ENCODE measurements at regions not wholly inside any gene's neighbourhood (a gene's known extent, or its start where the extent isn't known, plus 50 kb on each side); places are given as distances from the start of the nearest gene placed in this dataset.

GRCh38 chr3:1902416-1902815 lies 196.2 kb upstream of the CNTN4 start:
- ChIA-PET POLR2A (no interaction called here), CTCF (no interaction called here)
- H3K9me3 ChIP-seq (ENCODE audit: control insufficient read depth in 1 of 2, insufficient read depth in 1 of 2, low read length in 2 of 2) = peaks cover 0 to 3% of the 10 kb centered on the region in 2 experiments
- H3K36me3 ChIP-seq (ENCODE audit: insufficient read depth, low read length) = no peaks in the 10 kb centered on the region
- no peaks in the 10 kb centered on the region for H3K27me3 ChIP-seq (ENCODE audit: control insufficient read depth in 1 of 2, insufficient read depth in 2 of 2, low read length in 2 of 2)
- Mint-ChIP-seq H3K36me3 (ENCODE audit: low read depth) (no peaks in the 10 kb centered on the region), H3K9me3 (peaks cover 8% of the 10 kb centered on the region), H3K4me1 (ENCODE audit: low read depth) (no peaks in the 10 kb centered on the region), H3K27me3 (no peaks in the 10 kb centered on the region), H3K27ac (no peak overlapping the region), H3K4me3 (no peak overlapping the region)
- intact Hi-C loops (cut with DNase I, micrococcal nuclease) = no loop called here
- TF ChIP-seq, protein P1, sequence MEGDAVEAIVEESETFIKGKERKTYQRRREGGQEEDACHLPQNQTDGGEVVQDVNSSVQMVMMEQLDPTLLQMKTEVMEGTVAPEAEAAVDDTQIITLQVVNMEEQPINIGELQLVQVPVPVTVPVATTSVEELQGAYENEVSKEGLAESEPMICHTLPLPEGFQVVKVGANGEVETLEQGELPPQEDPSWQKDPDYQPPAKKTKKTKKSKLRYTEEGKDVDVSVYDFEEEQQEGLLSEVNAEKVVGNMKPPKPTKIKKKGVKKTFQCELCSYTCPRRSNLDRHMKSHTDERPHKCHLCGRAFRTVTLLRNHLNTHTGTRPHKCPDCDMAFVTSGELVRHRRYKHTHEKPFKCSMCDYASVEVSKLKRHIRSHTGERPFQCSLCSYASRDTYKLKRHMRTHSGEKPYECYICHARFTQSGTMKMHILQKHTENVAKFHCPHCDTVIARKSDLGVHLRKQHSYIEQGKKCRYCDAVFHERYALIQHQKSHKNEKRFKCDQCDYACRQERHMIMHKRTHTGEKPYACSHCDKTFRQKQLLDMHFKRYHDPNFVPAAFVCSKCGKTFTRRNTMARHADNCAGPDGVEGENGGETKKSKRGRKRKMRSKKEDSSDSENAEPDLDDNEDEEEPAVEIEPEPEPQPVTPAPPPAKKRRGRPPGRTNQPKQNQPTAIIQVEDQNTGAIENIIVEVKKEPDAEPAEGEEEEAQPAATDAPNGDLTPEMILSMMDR (IDR thresholded peaks at IDR 0.05) = no peak
- ATAC-seq (ENCODE audit: poor library complexity) (no peak), DNase-seq (no peak)
- H3K4me1 ChIP-seq (ENCODE audit: insufficient read depth, low read length) = no peaks in the 10 kb centered on the region
- no peak overlapping the region for H3K4me3 ChIP-seq (ENCODE audit: low read length)
- H3K27ac ChIP-seq (ENCODE audit: low read depth in 1 of 2, low read length in 2 of 2) = no peak overlapping the region

- ATAC-seq (ENCODE audit: poor library complexity) (no peak), DNase-seq (no peak)
- H3K27me3 Mint-ChIP-seq = no peaks in the 10 kb centered on the region
- no peaks in the 10 kb centered on the region for H3K36me3 Mint-ChIP-seq (ENCODE audit: low read depth)
- ChIA-PET POLR2A (no interaction called here), CTCF (no interaction called here)
- no peak overlapping the region for H3K4me3 Mint-ChIP-seq
- Histone ChIP-seq H3K9me3 (ENCODE audit: control insufficient read depth in 1 of 2, insufficient read depth in 1 of 2, low read length in 2 of 2) (peaks cover 0 to 3% of the 10 kb centered on the region in 2 experiments), H3K27ac (ENCODE audit: low read depth in 1 of 2, low read length in 2 of 2) (no peak overlapping the region), H3K36me3 (ENCODE audit: insufficient read depth, low read length) (no peaks in the 10 kb centered on the region), H3K4me1 (ENCODE audit: insufficient read depth, low read length) (no peaks in the 10 kb centered on the region), H3K4me3 (ENCODE audit: low read length) (no peak overlapping the region), H3K27me3 (ENCODE audit: control insufficient read depth in 1 of 2, insufficient read depth in 2 of 2, low read length in 2 of 2) (no peaks in the 10 kb centered on the region)
- no peaks in the 10 kb centered on the region for H3K4me1 Mint-ChIP-seq (ENCODE audit: low read depth)
- no peak overlapping the region for H3K27ac Mint-ChIP-seq
- TF ChIP-seq, protein P1 (IDR thresholded peaks at IDR 0.05) = no peak
- intact Hi-C loops (cut with DNase I, micrococcal nuclease) = no loop called here
- peaks cover 8% of the 10 kb centered on the region for H3K9me3 Mint-ChIP-seq
Observed at GRCh38 chr3:1903111-1903510, 195.6 kb upstream of the CNTN4 start.

GRCh38 chr3:1907911-1908310 lies 190.8 kb upstream of the CNTN4 start:
- H3K4me1 ChIP-seq (ENCODE audit: insufficient read depth, low read length) = no peaks in the 10 kb centered on the region
- H3K9me3 Mint-ChIP-seq = peaks cover 6% of the 10 kb centered on the region
- H3K36me3 Mint-ChIP-seq (ENCODE audit: low read depth) = no peaks in the 10 kb centered on the region
- no peak overlapping the region for H3K4me3 Mint-ChIP-seq
- CTCF ChIA-PET = no interaction called here
- H3K27ac Mint-ChIP-seq = no peak overlapping the region
- no peaks in the 10 kb centered on the region for H3K4me1 Mint-ChIP-seq (ENCODE audit: low read depth)
- no peaks in the 10 kb centered on the region for H3K36me3 ChIP-seq (ENCODE audit: insufficient read depth, low read length)
- intact Hi-C loops (cut with DNase I, micrococcal nuclease) = no loop called here
- H3K27ac ChIP-seq (ENCODE audit: low read depth in 1 of 2, low read length in 2 of 2) = no peak overlapping the region
- DNase-seq (no peak), ATAC-seq (ENCODE audit: poor library complexity) (no peak)
- no peak overlapping the region for H3K4me3 ChIP-seq (ENCODE audit: low read length)
- TF ChIP-seq, protein P1 (IDR thresholded peaks at IDR 0.05) = no peak
- POLR2A ChIA-PET = no interaction called here
- H3K27me3 ChIP-seq (ENCODE audit: control insufficient read depth in 1 of 2, insufficient read depth in 2 of 2, low read length in 2 of 2) = no peaks in the 10 kb centered on the region
- H3K27me3 Mint-ChIP-seq = no peaks in the 10 kb centered on the region
- H3K9me3 ChIP-seq (ENCODE audit: control insufficient read depth in 1 of 2, insufficient read depth in 1 of 2, low read length in 2 of 2) = peaks cover 0 to 3% of the 10 kb centered on the region in 2 experiments

Measured in CD4-positive, alpha-beta T cell (primary cell).